ENCODE measurements at regions not wholly inside any gene's neighbourhood (a gene's known extent, or its start where the extent isn't known, plus 50 kb on each side); places are given as distances from the start of the nearest gene placed in this dataset.

- TF ChIP-seq CUX1 (IDR thresholded peaks at IDR 0.05; ENCODE audit: insufficient replicate concordance, low read depth, low read length) (no peak), ATF2 (IDR thresholded peaks at IDR 0.05; ENCODE audit: low read length) (no peak), CEBPB (IDR thresholded peaks at IDR 0.05; ENCODE audit: borderline replicate concordance in 1 of 2, low read depth in 2 of 2, low read length in 2 of 2) (no peak), EZH2 (IDR thresholded peaks at IDR 0.05; ENCODE audit: borderline replicate concordance, control insufficient read depth, low read depth, low read length) (no peak), SIN3A (IDR thresholded peaks at IDR 0.05; ENCODE audit: low read depth, low read length) (no peak), RAD51 (IDR thresholded peaks at IDR 0.05) (no peak), TAF1 (IDR thresholded peaks at IDR 0.05; ENCODE audit: borderline replicate concordance, low read depth, low read length) (no peak), ZNF274 (IDR thresholded peaks at IDR 0.05; ENCODE audit: insufficient read depth, insufficient read length) (no peak), KLF5 (IDR thresholded peaks at IDR 0.05; ENCODE audit: partially characterized antibody) (no peak), JUNB (IDR thresholded peaks at IDR 0.05) (no peak), NR2F1 (conservative IDR thresholded peaks at IDR 0.05) (no peak), FOS (IDR thresholded peaks at IDR 0.05; ENCODE audit: borderline replicate concordance, extremely low read depth, insufficient read length) (no peak), ZNF207 (IDR thresholded peaks at IDR 0.05; ENCODE audit: borderline replicate concordance) (no peak), HCFC1 (IDR thresholded peaks at IDR 0.05; ENCODE audit: low read length) (no peak), NR2C1 (IDR thresholded peaks at IDR 0.05) (no peak), SKIL (IDR thresholded peaks at IDR 0.05; ENCODE audit: low read depth, poor library complexity, severe bottlenecking) (no peak)
These were observed 129.8 kb downstream of the TBX5 start (continued) for GRCh38 chr12:114275932-114276785.

All from GM12878 (cell line).